H1 (cell line): ENCODE measurements at regions not wholly inside any gene's neighbourhood (a gene's known extent, or its start where the extent isn't known, plus 50 kb on each side); places are given as distances from the start of the nearest gene placed in this dataset.

ENCODE experiments used
- CTCF ChIA-PET: fragments of 300-600 bp; sonication (Branson Sonifier 250); formaldehyde crosslinking; loops from one replicate; lab custom pipeline; 2021; ENCODE audit not compliant: partially characterized antibody; lab: Charles Lee
- POLR2A ChIA-PET: fragments of 300-600 bp; sonication (Branson Sonifier 250); formaldehyde crosslinking; loops from one replicate; lab custom pipeline; 2021; ENCODE audit warnings: inconsistent platforms; ENCODE audit not compliant: partially characterized antibody; lab: Charles Lee
- DNase-seq, 2 experiments: peaks; one replicate each; pipeline versions ENCODE4 v3.0.0 to v3.0.0-alpha.2; 2010 to 2022; ENCODE audit warnings: low spot score in 2 of 2, low read depth in 1 of 2, mixed read lengths in 1 of 2
- FAIRE-seq: peaks from 2 replicates; lab custom pipeline; 2011; peaks lifted over from hg19 to GRCh38; lab: Jason Lieb, UNC
- H2AFZ ChIP-seq: 2 replicates; pipeline ENCODE4 v1.8.1; 2012; ENCODE audit warnings: low read length, inconsistent platforms
- H2AK5ac ChIP-seq: 2 replicates; pipeline ENCODE4 v1.6.1; 2013; ENCODE audit warnings: low read depth, low read length
- H2BK120ac ChIP-seq: replicated peaks from 2 replicates; pipeline ENCODE3; 2013; ENCODE audit warnings: low read depth, low read length, inconsistent platforms
- H2BK12ac ChIP-seq: 2 replicates; pipeline ENCODE4 v1.6.1; 2013; ENCODE audit warnings: low read depth, low read length
- H2BK15ac ChIP-seq: 2 replicates; pipeline ENCODE4 v1.6.1; 2013; ENCODE audit warnings: low read length
- H2BK20ac ChIP-seq: 2 replicates; pipeline ENCODE4 v1.6.1; 2013; ENCODE audit warnings: low read length
- H2BK5ac ChIP-seq: 2 replicates; pipeline ENCODE4 v1.6.1; 2013; ENCODE audit warnings: low read depth, low read length
- H3K14ac ChIP-seq: 2 replicates; pipeline ENCODE4 v1.6.1; 2013; ENCODE audit warnings: inconsistent platforms; ENCODE audit not compliant: insufficient read length
- H3K18ac ChIP-seq: 2 replicates; pipeline ENCODE4 v1.6.1; 2013; ENCODE audit warnings: low read length; ENCODE audit errors: extremely low read depth
- H3K23ac ChIP-seq: 2 replicates; pipeline ENCODE4 v1.6.1; 2013; ENCODE audit warnings: inconsistent platforms; ENCODE audit not compliant: insufficient read length
- H3K23me2 ChIP-seq: 2 replicates; pipeline ENCODE4 v1.6.1; 2013; ENCODE audit warnings: low read depth, low read length
- H3K27ac ChIP-seq: 2 replicates; pipeline ENCODE4 v1.6.1; 2011; ENCODE audit warnings: low read depth, low read length, inconsistent platforms
- H3K27me3 ChIP-seq, 4 experiments: replicated peaks in 1 of 4; 1 replicate in 1 of 4; 2 replicates in 3 of 4; pipeline versions ENCODE4 v1.6.1 to v1.8.1; 2011 to 2013; ENCODE audit warnings: low read length in 3 of 4, mild to moderate bottlenecking in 3 of 4, inconsistent platforms in 2 of 4, mixed read lengths in 2 of 4, moderate library complexity in 1 of 4; ENCODE audit not compliant: control insufficient read depth in 3 of 4, insufficient read depth in 3 of 4; ENCODE audit errors: extremely low read depth in 1 of 4
- H3K36me3 ChIP-seq, 4 experiments: 2 replicates each; pipeline versions ENCODE4 v1.6.1 to v1.8.1; 2011 to 2013; ENCODE audit warnings: mild to moderate bottlenecking in 4 of 4, low read length in 3 of 4, moderate library complexity in 2 of 4, control low read depth in 1 of 4, inconsistent platforms in 1 of 4; ENCODE audit not compliant: insufficient read depth in 4 of 4, control insufficient read depth in 2 of 4
- H3K4ac ChIP-seq: replicated peaks from 2 replicates; pipeline ENCODE3; 2013; ENCODE audit warnings: low read length, low read depth, mixed read lengths, inconsistent platforms; ENCODE audit not compliant: insufficient read length
- H3K4me1 ChIP-seq, 4 experiments: replicated peaks in 1 of 4; 1 replicate in 1 of 4; 2 replicates in 3 of 4; pipeline versions ENCODE4 v1.6.1 to v1.8.1; 2011 to 2013; ENCODE audit warnings: low read length in 3 of 4, inconsistent platforms in 2 of 4, mixed read lengths in 1 of 4; ENCODE audit not compliant: insufficient read depth in 4 of 4, control insufficient read depth in 3 of 4
- H3K4me2 ChIP-seq, 2 experiments: 2 replicates each; pipeline versions ENCODE4 v1.6.1 to v1.8.1; 2011 to 2013; ENCODE audit warnings: low read depth in 2 of 2, low read length in 2 of 2, control low read depth in 1 of 2, inconsistent platforms in 1 of 2, mild to moderate bottlenecking in 1 of 2; ENCODE audit not compliant: insufficient read depth in 1 of 2
- H3K4me3 ChIP-seq, 4 experiments: fragments of 200-600, 300-600 bp in 1 of 4; sonication (generic), shearing (Covaris generic), sonication (Bioruptor Twin) in 1 of 4; 2 replicates each; pipeline versions ENCODE4 v1.5.1 to v1.8.1; 2011 to 2016; ENCODE audit warnings: low read length in 4 of 4, low read depth in 3 of 4, control low read depth in 2 of 4, inconsistent platforms in 2 of 4, mild to moderate bottlenecking in 2 of 4, mixed read lengths in 1 of 4, moderate library complexity in 1 of 4; ENCODE audit not compliant: insufficient read depth in 2 of 4; ENCODE audit errors: extremely low read depth in 1 of 4
- H3K56ac ChIP-seq: replicated peaks from 2 replicates; pipeline ENCODE3; 2013; ENCODE audit warnings: low read depth, mild to moderate bottlenecking, mixed read lengths, low read length, inconsistent platforms; ENCODE audit not compliant: insufficient read length
- H3K79me1 ChIP-seq: 2 replicates; pipeline ENCODE4 v1.6.1; 2013; ENCODE audit warnings: low read depth, low read length, control low read depth
- H3K79me2 ChIP-seq, 2 experiments: 2 replicates each; pipeline versions ENCODE4 v1.6.1 to v1.8.1; 2012 to 2013; ENCODE audit warnings: low read length in 2 of 2, mild to moderate bottlenecking in 2 of 2, inconsistent platforms in 1 of 2; ENCODE audit not compliant: insufficient read depth in 2 of 2, control insufficient read depth in 1 of 2
- H3K9ac ChIP-seq, 4 experiments: replicated peaks in 1 of 4; 1 replicate in 1 of 4; 2 replicates in 3 of 4; pipeline versions ENCODE4 v1.6.1 to v1.8.1; 2011 to 2013; ENCODE audit warnings: low read depth in 3 of 4, low read length in 3 of 4, control low read depth in 2 of 4, mild to moderate bottlenecking in 2 of 4, moderate library complexity in 2 of 4, inconsistent platforms in 1 of 4; ENCODE audit errors: extremely low read depth in 1 of 4
- H3K9me3 ChIP-seq, 2 experiments: 2 replicates each; pipeline versions ENCODE4 v1.6.1 to v1.8.1; 2012 to 2013; ENCODE audit warnings: mild to moderate bottlenecking in 2 of 2, moderate library complexity in 2 of 2, control low read depth in 1 of 2, inconsistent platforms in 1 of 2, low read depth in 1 of 2, low read length in 1 of 2, mixed read lengths in 1 of 2; ENCODE audit not compliant: insufficient read depth in 2 of 2
- H4K20me1 ChIP-seq, 2 experiments: replicated peaks in 1 of 2; 2 replicates each; pipeline versions ENCODE3 to v1.8.1; 2011 to 2013; ENCODE audit warnings: inconsistent platforms in 2 of 2, low read length in 2 of 2, mild to moderate bottlenecking in 1 of 2; ENCODE audit not compliant: insufficient read depth in 2 of 2, control insufficient read depth in 1 of 2
- H4K5ac ChIP-seq: 2 replicates; pipeline ENCODE4 v1.6.1; 2013; ENCODE audit warnings: low read length, low read depth, mixed read lengths, inconsistent platforms; ENCODE audit not compliant: insufficient read length
- H4K8ac ChIP-seq: 2 replicates; pipeline ENCODE4 v1.8.0; 2013; ENCODE audit warnings: mild to moderate bottlenecking, moderate library complexity, low read length, inconsistent platforms; ENCODE audit not compliant: insufficient read depth; ENCODE audit errors: extremely low read depth
- H4K91ac ChIP-seq: replicated peaks from 2 replicates; pipeline ENCODE3; 2013; ENCODE audit warnings: low read length, mixed read lengths, inconsistent platforms; ENCODE audit not compliant: insufficient read length
- RXRA ChIP-seq: IDR thresholded peaks from 2 replicates; pipeline ENCODE4 v1.6.1; 2011; ENCODE audit warnings: low read depth, mild to moderate bottlenecking, low read length, moderate library complexity; ENCODE audit not compliant: insufficient read depth
- WGBS, 2 experiments: shearing (Covaris generic) in 1 of 2; methylation state at CpG; one replicate each; pipeline versions ENCODE4 v1.1.6 to v1.1.7; 2013 to 2015; ENCODE audit warnings: low lambda C conversion rate in 2 of 2, mixed read lengths in 2 of 2, inconsistent platforms in 1 of 2, low coverage in 1 of 2, missing lambda C conversion rate in 1 of 2; ENCODE audit not compliant: insufficient replicate concordance in 2 of 2, insufficient coverage in 1 of 2, insufficient read length in 1 of 2; ENCODE audit errors: extremely low coverage in 1 of 2, missing lambda C conversion rate in 1 of 2; 5-methylcytosine and 5-hydroxymethylcytosine counted together

GRCh38 chr12:11984417-11984816 lies 86.3 kb upstream of the BCL2L14 start:
- Histone ChIP-seq H2BK15ac (no peak overlapping the region), H2BK12ac (no peak overlapping the region), H2BK120ac (no peak overlapping the region), H3K9ac (no peak overlapping the region), H3K79me1 (no peaks in the 10 kb centered on the region), H3K4me2 (no peak overlapping the region), H3K56ac (no peak overlapping the region), H3K4ac (no peak overlapping the region), H2AK5ac (no peak overlapping the region), H3K14ac (no peak overlapping the region), H3K36me3 (no peaks in the 10 kb centered on the region), H3K27me3 (no peaks in the 10 kb centered on the region), H4K5ac (no peak overlapping the region), H3K23me2 (no peaks in the 10 kb centered on the region), H3K4me1 (no peaks in the 10 kb centered on the region), H2BK5ac (no peak overlapping the region), H4K91ac (no peak overlapping the region), H3K79me2 (no peaks in the 10 kb centered on the region), H3K27ac (no peak overlapping the region), H3K18ac (no peak overlapping the region), H4K8ac (0 out of 2 replicates have a peak overlapping the region, but pooled peaks have one; percentile 79), H4K20me1 (no peaks in the 10 kb centered on the region), H3K9me3 (no peaks in the 10 kb centered on the region), H3K4me3 (no peak overlapping the region), H3K23ac (no peak overlapping the region), H2AFZ (no peak overlapping the region), H2BK20ac (no peak overlapping the region)
- no peak for FAIRE-seq
- DNase-seq, result no peak
- TF ChIP-seq RXRA, result no peak
- ChIA-PET POLR2A (interaction anchor here (0.7 kb wide), 1 partner anchor 69 kb away, joined by 4 read pairs; no protein-coding TSS in a partner anchor), CTCF (interaction anchor here (0.7 to 1.2 kb wide), 5 partner anchors 8 to 342 kb away, joined by 3 to 5 read pairs (median 4); no protein-coding TSS in a partner anchor)
- 94% methylated on average over 3 of the region's 3 CpGs; no CpG with 5 or more reads in 1 of the 2 experiments for WGBS, 2 experiments
